ENCODE measurements at regions not wholly inside any gene's neighbourhood (a gene's known extent, or its start where the extent isn't known, plus 50 kb on each side); places are given as distances from the start of the nearest gene placed in this dataset.

GRCh38 chr4:115920637-115921036 is 807.2 kb upstream of the NDST4 start:
- no peak for ATAC-seq (ENCODE audit: low read depth)
- Histone ChIP-seq H2BK120ac (ENCODE audit: low read depth, low read length) (no peak overlapping the region), H2AFZ (replicated peaks; ENCODE audit: low read length, poor library complexity) (no peak overlapping the region), H3K9ac (ENCODE audit: low read depth, low read length) (no peak overlapping the region), H3K23ac (ENCODE audit: low read depth, low read length) (no peak overlapping the region), H3K9me3 (ENCODE audit: control insufficient read depth, insufficient read depth, low read length) (peaks cover 12% of the 10 kb centered on the region), H4K8ac (ENCODE audit: low read depth in 2 of 2, low read length in 2 of 2) (no peak overlapping the region), H3K4me2 (ENCODE audit: low read depth, low read length) (no peak overlapping the region), H2BK20ac (ENCODE audit: low read depth, low read length) (no peak overlapping the region), H4K20me1 (ENCODE audit: insufficient read depth, low read length) (no peaks in the 10 kb centered on the region), H3K36me3 (ENCODE audit: control insufficient read depth, insufficient read depth, low read length) (no peaks in the 10 kb centered on the region), H3K18ac (ENCODE audit: low read depth, low read length) (no peak overlapping the region), H4K91ac (ENCODE audit: insufficient read depth, low read depth, low read length) (no peak overlapping the region), H3K27me3 (ENCODE audit: control insufficient read depth, insufficient read depth, low read length) (no peaks in the 10 kb centered on the region), H3K56ac (ENCODE audit: extremely low read depth, insufficient read depth, low read length) (no peak overlapping the region), H4K5ac (ENCODE audit: low read depth, low read length) (no peak overlapping the region), H3K4ac (ENCODE audit: low read depth, low read length) (no peak overlapping the region), H3K14ac (replicated peaks; ENCODE audit: low read depth, low read length) (no peak overlapping the region), H3K9me1 (ENCODE audit: insufficient read depth, low read length) (no peaks in the 10 kb centered on the region), H3K4me3 (ENCODE audit: insufficient read depth, low read depth, low read length) (no peak overlapping the region), H2BK5ac (ENCODE audit: low read depth, low read length, poor library complexity, severe bottlenecking) (no peak overlapping the region), H2AK9ac (replicated peaks; ENCODE audit: low read depth, low read length, poor library complexity) (no peak overlapping the region), H2AK5ac (ENCODE audit: low read depth, low read length) (no peak overlapping the region), H2BK15ac (ENCODE audit: low read depth, low read length) (no peak overlapping the region), H3K27ac (ENCODE audit: insufficient read depth, low read length) (no peak overlapping the region), H3K79me1 (ENCODE audit: low read depth in 1 of 2, low read length in 2 of 2) (no peaks in the 10 kb centered on the region), H3K4me1 (ENCODE audit: control insufficient read depth, insufficient read depth, low read length) (no peaks in the 10 kb centered on the region)
- BruUV-seq (replicated peaks) = no TSS peak
- dilution Hi-C loops (cut with HindIII; ENCODE audit: low sequenced_read_pairs, unreplicated experiment) = no loop called here
- POLR2A ChIA-PET (ENCODE audit: unreplicated experiment) = no interaction called here
- intact Hi-C loops (cut with micrococcal nuclease) = no loop called here
- TF ChIP-seq CEBPB (IDR thresholded peaks at IDR 0.05; ENCODE audit: low read depth, low read length) = no peak
- no peak for TF ChIP-seq RCOR1 (IDR thresholded peaks at IDR 0.05; ENCODE audit: insufficient replicate concordance, low read length)
- TF ChIP-seq CHD1 (IDR thresholded peaks at IDR 0.05; ENCODE audit: low read depth, low read length) = no peak
- no peak for TF ChIP-seq FOS (IDR thresholded peaks at IDR 0.05; ENCODE audit: low read depth, low read length)
- no peak for TF ChIP-seq RAD21 (IDR thresholded peaks at IDR 0.05; ENCODE audit: low read length)
- no peak for TF ChIP-seq MAFK (IDR thresholded peaks at IDR 0.05; ENCODE audit: low read depth, low read length)
- no peak for TF ChIP-seq CTCF (conservative IDR thresholded peaks at IDR 0.05; ENCODE audit: low read depth, low read length)
- TF ChIP-seq NFE2L2 (IDR thresholded peaks at IDR 0.05; ENCODE audit: low read depth, low read length) = no peak
- no peak for TF ChIP-seq ELK1 (IDR thresholded peaks at IDR 0.05; ENCODE audit: borderline replicate concordance, low read depth, low read length)
- no peak for TF ChIP-seq POLR2A (IDR thresholded peaks at IDR 0.05; ENCODE audit: low read depth, low read length)
- no peak for TF ChIP-seq RFX5 (IDR thresholded peaks at IDR 0.05; ENCODE audit: low read depth, low read length)
- TF ChIP-seq MAZ (IDR thresholded peaks at IDR 0.05; ENCODE audit: borderline replicate concordance, low read depth, low read length) = no peak
- TF ChIP-seq MXI1 (IDR thresholded peaks at IDR 0.05; ENCODE audit: borderline replicate concordance, low read depth, low read length) = no peak
- TF ChIP-seq BHLHE40 (IDR thresholded peaks at IDR 0.05; ENCODE audit: low read depth, low read length) = no peak
- in situ Hi-C loops (cut with MboI; ENCODE audit: low sequenced_read_pairs) = no loop called here
- DNase-seq = no peak
- CTCF ChIA-PET = no interaction called here
- WGBS, 2 experiments (ENCODE audit: extremely low coverage in 2 of 2, insufficient read length in 1 of 2) = no CpG with 5 or more reads among the region's 18 CpGs

Data from IMR-90 (cell line).